IMR-90 (cell line): ENCODE measurements at regions not wholly inside any gene's neighbourhood (a gene's known extent, or its start where the extent isn't known, plus 50 kb on each side); places are given as distances from the start of the nearest gene placed in this dataset.

Experiments used
- ATAC-seq: fragments of 200-7000 bp; cut with Tn5 transposase; 2 replicates; pipeline ENCODE4 v1.9.1; 2020; ENCODE audit warnings: low read depth, mild to moderate bottlenecking, moderate library complexity
- BruUV-seq: library from RNA; stranded (reverse); fragments of 400-500 nt; replicated peaks from 2 replicates; lab custom pipeline; 2021; lab: Mats Ljungman, UMichigan
- CTCF ChIA-PET: fragments of 300-600 bp; formaldehyde crosslinking; extraction: SDS; loops from one replicate; lab custom pipeline; 2021; ENCODE audit warnings: antibody characterized with exemption; lab: Yijun Ruan, JAX
- POLR2A ChIA-PET: fragments of 300-600 bp; sonication (Branson Sonifier 250); formaldehyde crosslinking; loops from one replicate; lab custom pipeline; 2022; ENCODE audit warnings: antibody characterized with exemption; ENCODE audit not compliant: unreplicated experiment; lab: Charles Lee
- DNase-seq: peaks from one replicate; pipeline ENCODE4 v3.0.0; 2013
- H2AFZ ChIP-seq: replicated peaks from 2 replicates; pipeline ENCODE3; 2013; ENCODE audit warnings: low read length, mild to moderate bottlenecking; ENCODE audit not compliant: poor library complexity
- H2AK5ac ChIP-seq: 2 replicates; pipeline ENCODE4 v1.6.1; 2013; ENCODE audit warnings: low read depth, low read length, inconsistent platforms
- H2AK9ac ChIP-seq: replicated peaks from 2 replicates; pipeline ENCODE3; 2013; ENCODE audit warnings: mild to moderate bottlenecking, low read depth, low read length, moderate library complexity; ENCODE audit not compliant: poor library complexity
- H2BK120ac ChIP-seq: 2 replicates; pipeline ENCODE4 v1.6.1; 2013; ENCODE audit warnings: low read depth, low read length, inconsistent platforms
- H2BK15ac ChIP-seq: 3 replicates; pipeline ENCODE4 v1.6.1; 2013; ENCODE audit warnings: low read depth, low read length, inconsistent platforms
- H2BK20ac ChIP-seq: 2 replicates; pipeline ENCODE4 v1.6.1; 2013; ENCODE audit warnings: low read depth, mild to moderate bottlenecking, inconsistent platforms, low read length, moderate library complexity
- H2BK5ac ChIP-seq: 2 replicates; pipeline ENCODE4 v1.6.1; 2013; ENCODE audit warnings: mild to moderate bottlenecking, low read depth, low read length, inconsistent platforms; ENCODE audit not compliant: poor library complexity, severe bottlenecking
- H3K14ac ChIP-seq: replicated peaks from 2 replicates; pipeline ENCODE4 v1.6.1; 2013; ENCODE audit warnings: low read depth, low read length, inconsistent platforms
- H3K18ac ChIP-seq: 2 replicates; pipeline ENCODE4 v1.6.1; 2013; ENCODE audit warnings: low read depth, low read length, control low read depth
- H3K23ac ChIP-seq: 2 replicates; pipeline ENCODE4 v1.6.1; 2013; ENCODE audit warnings: low read depth, low read length, inconsistent platforms
- H3K27ac ChIP-seq: 2 replicates; pipeline ENCODE4 v1.5.1; 2013; ENCODE audit warnings: mild to moderate bottlenecking, control low read depth, low read length; ENCODE audit not compliant: insufficient read depth
- H3K27me3 ChIP-seq: 2 replicates; pipeline ENCODE4 v1.6.1; 2013; ENCODE audit warnings: low read length; ENCODE audit not compliant: control insufficient read depth, insufficient read depth
- H3K36me3 ChIP-seq: 2 replicates; pipeline ENCODE4 v1.6.1; 2013; ENCODE audit warnings: low read length, mixed read lengths; ENCODE audit not compliant: control insufficient read depth, insufficient read depth
- H3K4ac ChIP-seq: 2 replicates; pipeline ENCODE4 v1.6.1; 2013; ENCODE audit warnings: low read depth, low read length, inconsistent platforms
- H3K4me1 ChIP-seq: 2 replicates; pipeline ENCODE4 v1.6.1; 2013; ENCODE audit warnings: low read length, mixed read lengths; ENCODE audit not compliant: control insufficient read depth, insufficient read depth
- H3K4me2 ChIP-seq: 2 replicates; pipeline ENCODE4 v1.6.1; 2013; ENCODE audit warnings: low read depth, mild to moderate bottlenecking, control low read depth, low read length, moderate library complexity
- H3K4me3 ChIP-seq: 2 replicates; pipeline ENCODE4 v1.5.1; 2013; ENCODE audit warnings: low read depth, mild to moderate bottlenecking, control low read depth, low read length, moderate library complexity; ENCODE audit not compliant: insufficient read depth
- H3K56ac ChIP-seq: 2 replicates; pipeline ENCODE4 v1.6.1; 2013; ENCODE audit warnings: low read length, inconsistent platforms; ENCODE audit not compliant: insufficient read depth; ENCODE audit errors: extremely low read depth
- H3K79me1 ChIP-seq, 2 experiments: 2 replicates each; pipeline ENCODE4 v1.6.1; 2013; ENCODE audit warnings: low read length in 2 of 2, inconsistent platforms in 1 of 2, low read depth in 1 of 2
- H3K9ac ChIP-seq: 2 replicates; pipeline ENCODE4 v1.6.1; 2013; ENCODE audit warnings: low read depth, low read length, control low read depth
- H3K9me1 ChIP-seq: 2 replicates; pipeline ENCODE4 v1.6.1; 2013; ENCODE audit warnings: low read length, inconsistent platforms; ENCODE audit not compliant: insufficient read depth
- H3K9me3 ChIP-seq: 2 replicates; pipeline ENCODE4 v1.6.1; 2013; ENCODE audit warnings: low read length; ENCODE audit not compliant: control insufficient read depth, insufficient read depth
- H4K20me1 ChIP-seq: 2 replicates; pipeline ENCODE4 v1.6.1; 2013; ENCODE audit warnings: low read length, inconsistent platforms; ENCODE audit not compliant: insufficient read depth
- H4K5ac ChIP-seq: 2 replicates; pipeline ENCODE4 v1.6.1; 2013; ENCODE audit warnings: mild to moderate bottlenecking, low read depth, low read length, control low read depth
- H4K8ac ChIP-seq, 2 experiments: 2 replicates each; pipeline ENCODE4 v1.6.1; 2013; ENCODE audit warnings: low read depth in 2 of 2, low read length in 2 of 2, control low read depth in 1 of 2, inconsistent platforms in 1 of 2
- H4K91ac ChIP-seq: 2 replicates; pipeline ENCODE4 v1.6.1; 2013; ENCODE audit warnings: low read depth, low read length, inconsistent platforms; ENCODE audit not compliant: insufficient read depth
- BHLHE40 ChIP-seq: fragments of 150-350 bp; IDR thresholded peaks from 2 replicates; pipeline ENCODE4 v1.6.1; 2016; ENCODE audit warnings: mild to moderate bottlenecking, low read depth, low read length
- CEBPB ChIP-seq: IDR thresholded peaks from 2 replicates; pipeline ENCODE4 v1.6.1; 2012; ENCODE audit warnings: low read depth, low read length, improper control_type of control experiment
- CHD1 ChIP-seq: IDR thresholded peaks from 2 replicates; pipeline ENCODE4 v1.6.1; 2012; ENCODE audit warnings: low read depth, low read length, improper control_type of control experiment
- ELK1 ChIP-seq: fragments of 150-350 bp; IDR thresholded peaks from 2 replicates; pipeline ENCODE4 v1.6.1; 2016; ENCODE audit warnings: low read depth, mild to moderate bottlenecking, low read length, moderate library complexity, borderline replicate concordance
- FOS ChIP-seq: fragments of 150-350 bp; IDR thresholded peaks from 2 replicates; pipeline ENCODE4 v1.6.1; 2016; ENCODE audit warnings: low read depth, low read length
- MAFK ChIP-seq: IDR thresholded peaks from 2 replicates; pipeline ENCODE4 v1.6.1; 2012; ENCODE audit warnings: low read depth, low read length, improper control_type of control experiment
- MAZ ChIP-seq: IDR thresholded peaks from 2 replicates; pipeline ENCODE4 v1.6.1; 2012; ENCODE audit warnings: low read depth, mild to moderate bottlenecking, low read length, improper control_type of control experiment, moderate library complexity, borderline replicate concordance
- MXI1 ChIP-seq: IDR thresholded peaks from 2 replicates; pipeline ENCODE4 v1.6.1; 2012; ENCODE audit warnings: low read depth, mild to moderate bottlenecking, low read length, moderate library complexity, borderline replicate concordance
- NFE2L2 ChIP-seq: fragments of 150-350 bp; IDR thresholded peaks from 2 replicates; pipeline ENCODE4 v1.6.1; 2016; ENCODE audit warnings: low read depth, mild to moderate bottlenecking, low read length
- POLR2A ChIP-seq: IDR thresholded peaks from 2 replicates; pipeline ENCODE4 v1.6.1; 2012; ENCODE audit warnings: mild to moderate bottlenecking, low read depth, low read length
- RAD21 ChIP-seq: IDR thresholded peaks from 2 replicates; pipeline ENCODE4 v1.6.1; 2012; ENCODE audit warnings: low read length, improper control_type of control experiment
- RCOR1 ChIP-seq: IDR thresholded peaks from 2 replicates; pipeline ENCODE4 v1.6.1; 2012; ENCODE audit warnings: mild to moderate bottlenecking, low read length, improper control_type of control experiment; ENCODE audit not compliant: insufficient replicate concordance
- RFX5 ChIP-seq: IDR thresholded peaks from 2 replicates; pipeline ENCODE4 v1.8.0; 2012; ENCODE audit warnings: low read depth, mild to moderate bottlenecking, low read length, moderate library complexity
- SMC3 ChIP-seq: fragments of 150-350 bp; IDR thresholded peaks from 2 replicates; pipeline ENCODE4 v1.6.1; 2016; ENCODE audit warnings: low read depth, mild to moderate bottlenecking, antibody characterized with exemption, low read length, moderate library complexity
- USF2 ChIP-seq: fragments of 150-350 bp; IDR thresholded peaks from 2 replicates; pipeline ENCODE4 v1.6.1; 2017; ENCODE audit warnings: mild to moderate bottlenecking, antibody characterized with exemption, low read length, low read depth
- WGBS, 2 experiments: methylation state at CpG; one replicate each; pipeline versions ENCODE4 v1.1.5 to v1.1.7; 2013; ENCODE audit warnings: missing lambda C conversion rate in 2 of 2; ENCODE audit not compliant: insufficient read length in 1 of 2; ENCODE audit errors: extremely low coverage in 2 of 2; 5-methylcytosine and 5-hydroxymethylcytosine counted together
- dilution Hi-C: fragments of 300-500 bp; cut with HindIII; formaldehyde crosslinking; loops from one replicate; pipeline ENCODE4 v1.14.3; 2018; ENCODE audit warnings: low sequenced_read_pairs; ENCODE audit not compliant: unreplicated experiment
- in situ Hi-C: fragments of 300-500 bp; cut with MboI; formaldehyde crosslinking; loops from 3 replicates; pipeline ENCODE4 v1.14.3; 2019; ENCODE audit warnings: low sequenced_read_pairs, inconsistent platforms, mixed read lengths
- intact Hi-C: fragments of 100-400 bp; cut with micrococcal nuclease; formaldehyde crosslinking; loops from 2 replicates; pipeline ENCODE4 v1.10.0; 2022
- TF ChIP-seq, protein P1 (sequence below): conservative IDR thresholded peaks from 2 replicates; pipeline ENCODE4 v1.5.1; 2012; ENCODE audit warnings: mild to moderate bottlenecking, low read depth, low read length, improper control_type of control experiment

DNA sequence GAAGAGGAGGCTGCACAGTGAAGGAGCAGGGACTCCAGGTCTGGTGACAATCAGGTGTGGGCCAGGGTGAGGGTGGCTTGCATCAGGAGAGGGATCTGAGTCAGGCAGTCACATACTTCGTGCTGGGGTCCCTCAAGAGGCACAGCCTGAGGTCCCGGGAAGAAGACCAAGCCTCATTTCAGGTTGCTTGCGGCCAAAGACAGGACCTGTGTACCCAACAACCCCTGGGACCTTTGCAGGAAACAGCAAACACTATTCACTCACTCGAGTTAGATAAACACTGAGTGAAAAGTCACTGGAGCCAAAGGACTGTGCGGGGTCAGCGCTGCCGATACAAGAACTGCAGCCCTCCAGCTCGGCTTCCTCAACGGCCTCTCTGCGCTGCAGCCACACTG is 104.4 kb downstream of the SINHCAF start:
- dilution Hi-C loops = no loop called here
- Histone ChIP-seq H4K20me1 (no peaks in the 10 kb centered on the region), H2BK120ac (no peak overlapping the region), H2AK5ac (no peak overlapping the region), H2BK20ac (no peak overlapping the region), H2AK9ac (no peak overlapping the region), H4K91ac (no peak overlapping the region), H3K23ac (no peak overlapping the region), H4K8ac (no peak overlapping the region), H3K56ac (no peak overlapping the region), H3K9me1 (no peaks in the 10 kb centered on the region), H2BK5ac (no peak overlapping the region), H3K18ac (no peak overlapping the region), H3K4me1 (no peaks in the 10 kb centered on the region), H3K36me3 (no peaks in the 10 kb centered on the region), H3K4me2 (no peak overlapping the region), H3K14ac (no peak overlapping the region), H3K79me1 (no peaks in the 10 kb centered on the region), H3K4ac (no peak overlapping the region), H2AFZ (no peak overlapping the region), H2BK15ac (no peak overlapping the region), H3K4me3 (no peak overlapping the region), H4K5ac (no peak overlapping the region), H3K9me3 (no peaks in the 10 kb centered on the region), H3K27ac (no peak overlapping the region), H3K27me3 (peaks cover 35% of the 10 kb centered on the region), H3K9ac (no peak overlapping the region)
- no peak for TF ChIP-seq FOS
- no peak for TF ChIP-seq SMC3
- TF ChIP-seq, protein P1, sequence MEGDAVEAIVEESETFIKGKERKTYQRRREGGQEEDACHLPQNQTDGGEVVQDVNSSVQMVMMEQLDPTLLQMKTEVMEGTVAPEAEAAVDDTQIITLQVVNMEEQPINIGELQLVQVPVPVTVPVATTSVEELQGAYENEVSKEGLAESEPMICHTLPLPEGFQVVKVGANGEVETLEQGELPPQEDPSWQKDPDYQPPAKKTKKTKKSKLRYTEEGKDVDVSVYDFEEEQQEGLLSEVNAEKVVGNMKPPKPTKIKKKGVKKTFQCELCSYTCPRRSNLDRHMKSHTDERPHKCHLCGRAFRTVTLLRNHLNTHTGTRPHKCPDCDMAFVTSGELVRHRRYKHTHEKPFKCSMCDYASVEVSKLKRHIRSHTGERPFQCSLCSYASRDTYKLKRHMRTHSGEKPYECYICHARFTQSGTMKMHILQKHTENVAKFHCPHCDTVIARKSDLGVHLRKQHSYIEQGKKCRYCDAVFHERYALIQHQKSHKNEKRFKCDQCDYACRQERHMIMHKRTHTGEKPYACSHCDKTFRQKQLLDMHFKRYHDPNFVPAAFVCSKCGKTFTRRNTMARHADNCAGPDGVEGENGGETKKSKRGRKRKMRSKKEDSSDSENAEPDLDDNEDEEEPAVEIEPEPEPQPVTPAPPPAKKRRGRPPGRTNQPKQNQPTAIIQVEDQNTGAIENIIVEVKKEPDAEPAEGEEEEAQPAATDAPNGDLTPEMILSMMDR = no peak
- no peak for TF ChIP-seq CHD1
- no peak for TF ChIP-seq MAFK
- TF ChIP-seq MXI1 = no peak
- no peak for TF ChIP-seq CEBPB
- no peak for TF ChIP-seq RAD21
- no peak for TF ChIP-seq RCOR1
- TF ChIP-seq MAZ = no peak
- no peak for TF ChIP-seq POLR2A
- no peak for TF ChIP-seq ELK1
- no peak for TF ChIP-seq RFX5
- no peak for TF ChIP-seq BHLHE40
- TF ChIP-seq USF2 = no peak
- TF ChIP-seq NFE2L2 = no peak
- in situ Hi-C loops = no loop called here
- ChIA-PET POLR2A (no interaction called here), CTCF (no interaction called here)
- ATAC-seq = no peak
- intact Hi-C loops = no loop called here
- WGBS, 2 experiments = 59% methylated on average over 8 of the region's 10 CpGs; no CpG with 5 or more reads in 1 of the 2 experiments
- BruUV-seq = no TSS peak
- DNase-seq = no peak
